Naive thymus-derived CD4-positive, alpha-beta T cell (primary cell): ENCODE measurements at regions not wholly inside any gene's neighbourhood (a gene's known extent, or its start where the extent isn't known, plus 50 kb on each side); places are given as distances from the start of the nearest gene placed in this dataset.

Source experiments
- ATAC-seq: fragments of 150-1000 bp; cut with Tn5 transposase; 2 replicates; pipeline ENCODE4 v1.10.0; 2021; ENCODE audit warnings: mild to moderate bottlenecking, moderate library complexity
- CTCF ChIA-PET: fragments of 350-600 bp; sonication (Branson Sonifier 250); formaldehyde crosslinking; loops from one replicate; lab custom pipeline; 2021; ENCODE audit warnings: antibody characterized with exemption; lab: Charles Lee
- POLR2A ChIA-PET: fragments of 350-600 bp; sonication (Branson Sonifier 250); formaldehyde crosslinking; loops from one replicate; lab custom pipeline; 2021; ENCODE audit warnings: antibody characterized with exemption, inconsistent platforms; lab: Charles Lee
- DNase-seq, 9 donors: peaks; one replicate each; pipeline versions ENCODE4 v3.0.0 to v3.0.0-alpha.2; 2020 to 2022; ENCODE audit warnings: mixed read lengths in 1 of 9
- H3K27ac ChIP-seq: one replicate; pipeline ENCODE4 v1.7.0; 2013; ENCODE audit warnings: mild to moderate bottlenecking, low read depth, low read length, moderate library complexity
- H3K27me3 ChIP-seq, 2 donors: one replicate each; pipeline ENCODE4 v1.7.0; 2013; ENCODE audit warnings: low read length in 2 of 2, mild to moderate bottlenecking in 2 of 2, moderate library complexity in 2 of 2; ENCODE audit not compliant: control insufficient read depth in 2 of 2, insufficient read depth in 2 of 2
- H3K36me3 ChIP-seq, 3 experiments: 1 replicate in 2 of 3; 2 replicates in 1 of 3; pipeline ENCODE4 v1.7.0; 2013; ENCODE audit warnings: low read length in 3 of 3, mild to moderate bottlenecking in 3 of 3, moderate library complexity in 1 of 3; ENCODE audit not compliant: insufficient read depth in 3 of 3, control insufficient read depth in 2 of 3
- H3K4me1 ChIP-seq, 2 donors: one replicate each; pipeline ENCODE4 v1.7.0; 2013; ENCODE audit warnings: low read length in 2 of 2, mild to moderate bottlenecking in 2 of 2, moderate library complexity in 1 of 2; ENCODE audit not compliant: control insufficient read depth in 2 of 2, insufficient read depth in 2 of 2
- H3K4me3 ChIP-seq: 2 replicates; pipeline ENCODE4 v1.7.0; 2013; ENCODE audit warnings: mild to moderate bottlenecking, low read length
- H3K9me3 ChIP-seq, 3 experiments: 1 replicate in 2 of 3; 2 replicates in 1 of 3; pipeline ENCODE4 v1.7.0; 2013; ENCODE audit warnings: low read length in 3 of 3; ENCODE audit not compliant: control insufficient read depth in 2 of 3
- H3K27ac Mint-ChIP-seq, 9 donors: one replicate each; pipeline ENCODE4 v1.8.0; 2020 to 2022; ENCODE audit warnings: mixed read lengths in 9 of 9, mild to moderate bottlenecking in 8 of 9, moderate library complexity in 5 of 9, inconsistent platforms in 2 of 9
- H3K27me3 Mint-ChIP-seq, 5 donors: one replicate each; pipeline ENCODE4 v1.8.0; 2021 to 2022; ENCODE audit warnings: mixed read lengths in 5 of 5, mild to moderate bottlenecking in 1 of 5
- H3K36me3 Mint-ChIP-seq, 5 donors: one replicate each; pipeline ENCODE4 v1.8.0; 2020 to 2022; ENCODE audit warnings: mixed read lengths in 5 of 5, mild to moderate bottlenecking in 3 of 5, inconsistent platforms in 1 of 5
- H3K4me1 Mint-ChIP-seq, 7 donors: one replicate each; pipeline ENCODE4 v1.8.0; 2020 to 2022; ENCODE audit warnings: mixed read lengths in 7 of 7, mild to moderate bottlenecking in 3 of 7, inconsistent platforms in 1 of 7
- H3K4me3 Mint-ChIP-seq, 10 donors: one replicate each; pipeline ENCODE4 v1.8.0; 2020 to 2022; ENCODE audit warnings: mild to moderate bottlenecking in 10 of 10, mixed read lengths in 10 of 10, moderate library complexity in 6 of 10, inconsistent platforms in 2 of 10
- H3K9me3 Mint-ChIP-seq, 11 donors: one replicate each; pipeline ENCODE4 v1.8.0; 2020 to 2022; ENCODE audit warnings: mixed read lengths in 11 of 11, mild to moderate bottlenecking in 4 of 11, inconsistent platforms in 1 of 11, moderate library complexity in 1 of 11
- intact Hi-C, 2 donors: fragments of 100-400 bp; cut with micrococcal nuclease; formaldehyde crosslinking; loops; one replicate each; pipeline ENCODE4 v1.15.1; 2023

- no peaks in the 10 kb centered on the region for H3K4me1 ChIP-seq
- H3K4me1 Mint-ChIP-seq, result no peaks in the 10 kb centered on the region
- intact Hi-C loops, result no loop called here
- no peak for ATAC-seq
- ChIA-PET POLR2A (no interaction called here), CTCF (no interaction called here)
- H3K27me3 ChIP-seq, result no peaks in the 10 kb centered on the region
- H3K9me3 Mint-ChIP-seq, result no peaks in the 10 kb centered on the region
- H3K9me3 ChIP-seq, result no peaks in the 10 kb centered on the region
- H3K27ac Mint-ChIP-seq, result no peak overlapping the region
- H3K27me3 Mint-ChIP-seq, result peaks cover 7 to 37% (median 31%) of the 10 kb centered on the region in 5 donors
- H3K36me3 ChIP-seq, result no peaks in the 10 kb centered on the region
- DNase-seq, result peak in 1 of 9 donors; percentile 10
- H3K27ac ChIP-seq, result no peak overlapping the region
- no peak overlapping the region for H3K4me3 Mint-ChIP-seq
- no peak overlapping the region for H3K4me3 ChIP-seq
- H3K36me3 Mint-ChIP-seq, result no peaks in the 10 kb centered on the region
Observed at GRCh38 chr7:40799-41750, 151.3 kb upstream of the FAM20C start.

- CTCF ChIA-PET, result no interaction called here
- Mint-ChIP-seq H3K27ac (no peak overlapping the region), H3K9me3 (no peaks in the 10 kb centered on the region)
Observed at GRCh38 chr7:41917-42565, 150.3 kb upstream of the FAM20C start.

GRCh38 chr7:43791-44540, 148.4 kb upstream of the FAM20C start:
- ATAC-seq, result no peak
- no peak overlapping the region for H3K4me3 ChIP-seq
- CTCF ChIA-PET, result no interaction called here
- Mint-ChIP-seq H3K4me1 (no peaks in the 10 kb centered on the region), H3K9me3 (no peaks in the 10 kb centered on the region), H3K4me3 (no peak overlapping the region), H3K27ac (no peak overlapping the region), H3K27me3 (peaks cover 7 to 43% (median 36%) of the 10 kb centered on the region in 5 donors), H3K36me3 (no peaks in the 10 kb centered on the region)
- DNase-seq, result peak in 1 of 9 donors; percentile 18
- H3K4me1 ChIP-seq, result no peaks in the 10 kb centered on the region
- POLR2A ChIA-PET, result no interaction called here
- intact Hi-C loops, result no loop called here
- no peaks in the 10 kb centered on the region for H3K9me3 ChIP-seq
- H3K36me3 ChIP-seq, result no peaks in the 10 kb centered on the region
- H3K27ac ChIP-seq, result no peak overlapping the region
- no peaks in the 10 kb centered on the region for H3K27me3 ChIP-seq

More at GRCh38 chr7:41917-42565, 150.3 kb upstream of the FAM20C start:
- POLR2A ChIA-PET, result no interaction called here
- no peaks in the 10 kb centered on the region for H3K36me3 ChIP-seq
- H3K4me3 ChIP-seq, result no peak overlapping the region
- DNase-seq, result peak in 1 of 9 donors; percentile 9
- no peak overlapping the region for H3K27ac ChIP-seq
- H3K27me3 ChIP-seq, result no peaks in the 10 kb centered on the region
- no peak for ATAC-seq
- H3K4me1 ChIP-seq, result no peaks in the 10 kb centered on the region
- Mint-ChIP-seq H3K4me1 (no peaks in the 10 kb centered on the region), H3K27me3 (peaks cover 7 to 40% (median 36%) of the 10 kb centered on the region in 5 donors), H3K4me3 (no peak overlapping the region), H3K36me3 (no peaks in the 10 kb centered on the region)
- intact Hi-C loops, result no loop called here
- no peaks in the 10 kb centered on the region for H3K9me3 ChIP-seq

- Histone ChIP-seq H3K27ac (no peak overlapping the region), H3K4me1 (no peaks in the 10 kb centered on the region), H3K9me3 (no peaks in the 10 kb centered on the region), H3K27me3 (no peaks in the 10 kb centered on the region), H3K36me3 (no peaks in the 10 kb centered on the region), H3K4me3 (no peak overlapping the region)
- intact Hi-C loops, result no loop called here
- Mint-ChIP-seq H3K9me3 (no peaks in the 10 kb centered on the region), H3K4me3 (no peak overlapping the region), H3K36me3 (no peaks in the 10 kb centered on the region), H3K27ac (no peak overlapping the region), H3K4me1 (no peaks in the 10 kb centered on the region), H3K27me3 (peaks cover 7 to 43% (median 36%) of the 10 kb centered on the region in 5 donors)
- DNase-seq (peak in 1 of 9 donors; percentile 8), ATAC-seq (no peak)
- CTCF ChIA-PET, result no interaction called here
- POLR2A ChIA-PET, result no interaction called here
Observed at GRCh38 chr7:44541-44896, 147.9 kb upstream of the FAM20C start.

- ATAC-seq (no peak), DNase-seq (peak in 1 of 9 donors; percentile 15)
- intact Hi-C loops, result no loop called here
- Mint-ChIP-seq H3K4me3 (no peak overlapping the region), H3K4me1 (no peaks in the 10 kb centered on the region), H3K9me3 (no peaks in the 10 kb centered on the region), H3K27me3 (peaks cover 7 to 43% (median 36%) of the 10 kb centered on the region in 5 donors), H3K27ac (no peak overlapping the region), H3K36me3 (no peaks in the 10 kb centered on the region)
- CTCF ChIA-PET, result no interaction called here
- Histone ChIP-seq H3K4me1 (no peaks in the 10 kb centered on the region), H3K36me3 (no peaks in the 10 kb centered on the region), H3K27ac (no peak overlapping the region), H3K27me3 (no peaks in the 10 kb centered on the region), H3K9me3 (no peaks in the 10 kb centered on the region), H3K4me3 (no peak overlapping the region)
- POLR2A ChIA-PET, result no interaction called here
Observed at GRCh38 chr7:45106-46090, 147.0 kb upstream of the FAM20C start.
